Natural killer cell treated with Interleukin-12 subunit alpha and Interleukin-12 subunit beta and Interleukin-15 and Interleukin-18, amount 100 ng/mL, for 72 hours (primary cell): ENCODE measurements at regions not wholly inside any gene's neighbourhood (a gene's known extent, or its start where the extent isn't known, plus 50 kb on each side); places are given as distances from the start of the nearest gene placed in this dataset.

Source experiments
- ATAC-seq, 2 donors: fragments of 150-1000 bp; cut with Tn5 transposase in 1 of 2; sonication (Bioruptor Pico), chemical (Tn5 transposase) in 1 of 2; 2 replicates each; pipeline ENCODE4 v1.10.0; 2021
- DNase-seq: peaks from one replicate; pipeline ENCODE4 v3.0.0; 2022; ENCODE audit warnings: low spot score
- H3K27ac Mint-ChIP-seq, 2 donors: 1 replicate in 1 of 2; 2 replicates in 1 of 2; pipeline ENCODE4 v1.8.0; 2022; ENCODE audit warnings: mixed read lengths in 2 of 2, mild to moderate bottlenecking in 1 of 2, moderate library complexity in 1 of 2
- H3K27me3 Mint-ChIP-seq, 2 donors: 1 replicate in 1 of 2; 2 replicates in 1 of 2; pipeline ENCODE4 v1.8.0; 2022; ENCODE audit warnings: mixed read lengths in 2 of 2
- H3K36me3 Mint-ChIP-seq: one replicate; pipeline ENCODE4 v1.8.0; 2022; ENCODE audit warnings: mixed read lengths
- H3K4me1 Mint-ChIP-seq, 2 donors: 1 replicate in 1 of 2; 2 replicates in 1 of 2; pipeline ENCODE4 v1.8.0; 2022; ENCODE audit warnings: low read depth in 2 of 2, mixed read lengths in 2 of 2, mild to moderate bottlenecking in 1 of 2
- H3K4me3 Mint-ChIP-seq: one replicate; pipeline ENCODE4 v1.8.0; 2022; ENCODE audit warnings: mixed read lengths
- H3K9me3 Mint-ChIP-seq: 2 replicates; pipeline ENCODE4 v1.8.0; 2022; ENCODE audit warnings: mixed read lengths

GRCh38 chr4:180932370-180933001 lies 1310.7 kb upstream of the TENM3 start:
- Mint-ChIP-seq H3K9me3 (peaks cover 10% of the 10 kb centered on the region), H3K4me1 (no peaks in the 10 kb centered on the region), H3K4me3 (no peak overlapping the region), H3K27ac (no peak overlapping the region), H3K36me3 (peaks cover 6% of the 10 kb centered on the region), H3K27me3 (no peaks in the 10 kb centered on the region)
- DNase-seq (no peak), ATAC-seq (no peak)

- Mint-ChIP-seq H3K4me1 (no peaks in the 10 kb centered on the region), H3K4me3 (no peak overlapping the region), H3K27ac (no peak overlapping the region), H3K27me3 (no peaks in the 10 kb centered on the region), H3K36me3 (peaks cover 6% of the 10 kb centered on the region), H3K9me3 (peaks cover 10% of the 10 kb centered on the region)
- ATAC-seq (no peak), DNase-seq (no peak)
Observed at GRCh38 chr4:180937083-180937482, 1306.1 kb upstream of the TENM3 start.

DNA sequence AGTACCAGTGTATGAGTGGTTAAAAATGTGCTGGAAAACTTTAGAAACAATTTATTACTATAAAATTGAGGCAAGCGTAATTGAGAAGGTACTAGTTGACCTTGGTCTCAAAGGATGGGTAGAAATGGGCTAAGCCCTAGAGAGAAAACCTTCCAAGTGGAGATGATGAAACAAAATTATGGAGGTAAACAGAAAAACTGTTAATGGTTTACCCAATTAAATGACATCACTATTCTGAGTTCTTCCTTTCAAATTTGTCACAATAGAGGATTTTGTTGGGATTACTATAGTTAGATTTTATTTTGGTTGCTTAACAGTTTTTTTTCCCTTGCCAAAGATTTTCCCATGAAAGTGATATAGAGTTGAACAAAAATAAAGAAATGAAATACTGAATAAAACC lies 1302.5 kb upstream of the TENM3 start:
- no peak overlapping the region for H3K4me3 Mint-ChIP-seq
- peaks cover 11% of the 10 kb centered on the region for H3K9me3 Mint-ChIP-seq
- ATAC-seq, result no peak
- no peaks in the 10 kb centered on the region for H3K27me3 Mint-ChIP-seq
- no peaks in the 10 kb centered on the region for H3K4me1 Mint-ChIP-seq
- H3K27ac Mint-ChIP-seq, result no peak overlapping the region
- H3K36me3 Mint-ChIP-seq, result no peaks in the 10 kb centered on the region
- DNase-seq, result no peak

- no peak for ATAC-seq
- Mint-ChIP-seq H3K4me1 (no peaks in the 10 kb centered on the region), H3K27me3 (no peaks in the 10 kb centered on the region)
Observed at GRCh38 chr4:180942367-180942916, 1300.8 kb upstream of the TENM3 start.

GRCh38 chr4:180946188-180946587 lies 1297.0 kb upstream of the TENM3 start:
- DNase-seq, result no peak
- Mint-ChIP-seq H3K4me1 (no peaks in the 10 kb centered on the region), H3K27me3 (no peaks in the 10 kb centered on the region), H3K4me3 (no peak overlapping the region), H3K27ac (no peak overlapping the region), H3K9me3 (peaks cover 5% of the 10 kb centered on the region), H3K36me3 (peaks cover 5% of the 10 kb centered on the region)
- ATAC-seq, result no peak

More at GRCh38 chr4:180942367-180942916, 1300.8 kb upstream of the TENM3 start:
- H3K9me3 Mint-ChIP-seq, result peaks cover 5% of the 10 kb centered on the region
- H3K27ac Mint-ChIP-seq, result no peak overlapping the region
- H3K4me3 Mint-ChIP-seq, result no peak overlapping the region
- DNase-seq, result no peak
- H3K36me3 Mint-ChIP-seq, result peaks cover 5% of the 10 kb centered on the region

- H3K27me3 Mint-ChIP-seq, result no peaks in the 10 kb centered on the region
- H3K4me3 Mint-ChIP-seq, result no peak overlapping the region
- H3K36me3 Mint-ChIP-seq, result peaks cover 5% of the 10 kb centered on the region
Observed at GRCh38 chr4:180947425-180947824, 1295.8 kb upstream of the TENM3 start.

GRCh38 chr4:180949424-180950213 lies 1293.6 kb upstream of the TENM3 start:
- Mint-ChIP-seq H3K4me1 (no peaks in the 10 kb centered on the region), H3K27me3 (no peaks in the 10 kb centered on the region), H3K27ac (no peak overlapping the region), H3K4me3 (no peak overlapping the region), H3K9me3 (peaks cover 3% of the 10 kb centered on the region), H3K36me3 (peaks cover 5% of the 10 kb centered on the region)
- ATAC-seq, result no peak
- no peak for DNase-seq

More at GRCh38 chr4:180947425-180947824, 1295.8 kb upstream of the TENM3 start:
- Mint-ChIP-seq H3K4me1 (no peaks in the 10 kb centered on the region), H3K9me3 (peaks cover 4% of the 10 kb centered on the region), H3K27ac (no peak overlapping the region)
- ATAC-seq (no peak), DNase-seq (no peak)

GRCh38 chr4:180950377-180950776 lies 1292.8 kb upstream of the TENM3 start:
- Mint-ChIP-seq H3K27me3 (no peaks in the 10 kb centered on the region), H3K4me1 (no peaks in the 10 kb centered on the region), H3K4me3 (no peak overlapping the region), H3K27ac (no peak overlapping the region), H3K36me3 (peaks cover 5% of the 10 kb centered on the region), H3K9me3 (peaks cover 3% of the 10 kb centered on the region)
- no peak for DNase-seq
- ATAC-seq, result no peak

- DNase-seq (no peak), ATAC-seq (no peak)
- H3K27ac Mint-ChIP-seq, result no peak overlapping the region
- H3K4me1 Mint-ChIP-seq, result no peaks in the 10 kb centered on the region
- no peaks in the 10 kb centered on the region for H3K27me3 Mint-ChIP-seq
- no peak overlapping the region for H3K4me3 Mint-ChIP-seq
- peaks cover 3% of the 10 kb centered on the region for H3K9me3 Mint-ChIP-seq
- H3K36me3 Mint-ChIP-seq, result peaks cover 2% of the 10 kb centered on the region
Observed at GRCh38 chr4:180951312-180951711, 1291.9 kb upstream of the TENM3 start.

DNA sequence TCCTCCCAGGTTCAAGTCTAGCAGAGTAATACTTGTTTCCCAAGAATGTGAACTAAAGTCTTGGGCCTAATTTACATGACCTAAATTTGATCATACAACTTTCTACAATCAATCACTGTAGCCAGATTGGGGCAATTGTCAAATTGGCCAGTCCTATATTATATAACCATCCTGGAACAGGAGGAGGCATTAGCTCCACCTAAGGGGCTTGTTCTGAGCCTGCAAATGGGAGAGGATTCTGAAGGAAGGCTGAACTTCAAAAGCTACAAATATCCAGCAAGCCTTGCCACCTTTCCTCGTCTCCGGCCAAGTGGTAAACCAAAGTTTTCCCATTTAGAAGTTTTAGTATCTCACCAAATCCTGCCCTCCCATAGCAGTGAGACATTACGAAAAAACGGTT lies 1289.6 kb upstream of the TENM3 start:
- Mint-ChIP-seq H3K27me3 (no peaks in the 10 kb centered on the region), H3K4me1 (no peaks in the 10 kb centered on the region), H3K36me3 (no peaks in the 10 kb centered on the region), H3K27ac (no peak overlapping the region), H3K4me3 (no peak overlapping the region), H3K9me3 (peaks cover 3% of the 10 kb centered on the region)
- ATAC-seq (no peak), DNase-seq (no peak)

DNA sequence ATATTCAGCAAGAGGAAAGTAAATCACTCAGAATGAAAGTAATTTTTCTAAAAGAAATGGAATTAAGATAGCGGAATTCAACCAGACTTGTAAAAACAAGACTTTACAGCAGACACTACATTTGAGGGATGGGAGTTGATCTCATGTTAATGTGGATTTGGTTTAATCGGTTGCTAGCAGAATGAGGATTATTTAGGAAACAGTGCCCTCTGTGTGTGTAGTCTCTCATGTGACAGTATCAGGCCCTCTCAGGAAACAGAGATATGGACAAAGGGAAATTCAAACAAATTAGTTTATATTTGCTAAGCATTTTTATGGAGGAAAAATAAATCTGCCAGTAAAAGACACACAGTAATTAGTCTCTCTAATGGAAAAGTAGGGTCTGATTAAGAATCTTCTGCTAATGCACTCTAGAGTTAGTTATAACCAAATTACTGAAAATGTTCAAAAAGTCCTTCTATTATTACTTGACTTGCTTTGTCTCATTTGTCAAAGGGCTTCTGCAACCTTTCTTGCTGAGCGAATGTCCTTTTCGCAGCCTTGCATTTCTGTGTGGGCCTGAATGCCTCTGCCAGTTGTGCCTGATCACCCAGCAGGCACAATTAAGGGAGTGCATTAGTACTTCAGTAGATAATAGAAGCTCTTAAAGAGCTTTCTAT lies 1282.3 kb upstream of the TENM3 start:
- ATAC-seq, result no peak
- DNase-seq, result no peak
- H3K4me3 Mint-ChIP-seq, result no peak overlapping the region
- no peak overlapping the region for H3K27ac Mint-ChIP-seq
- H3K36me3 Mint-ChIP-seq, result no peaks in the 10 kb centered on the region
- H3K27me3 Mint-ChIP-seq, result no peaks in the 10 kb centered on the region
- no peaks in the 10 kb centered on the region for H3K4me1 Mint-ChIP-seq
- no peaks in the 10 kb centered on the region for H3K9me3 Mint-ChIP-seq

GRCh38 chr4:180962268-180962667 lies 1280.9 kb upstream of the TENM3 start:
- Mint-ChIP-seq H3K27me3 (no peaks in the 10 kb centered on the region), H3K27ac (no peak overlapping the region), H3K4me3 (no peak overlapping the region), H3K4me1 (no peaks in the 10 kb centered on the region), H3K9me3 (no peaks in the 10 kb centered on the region), H3K36me3 (no peaks in the 10 kb centered on the region)
- ATAC-seq (no peak), DNase-seq (no peak)

- no peak for DNase-seq
- Mint-ChIP-seq H3K36me3 (no peaks in the 10 kb centered on the region), H3K4me3 (no peak overlapping the region), H3K27me3 (no peaks in the 10 kb centered on the region), H3K9me3 (peaks cover 12% of the 10 kb centered on the region), H3K4me1 (no peaks in the 10 kb centered on the region), H3K27ac (no peak overlapping the region)
- ATAC-seq, result no peak
Observed at GRCh38 chr4:180966312-180966711, 1276.9 kb upstream of the TENM3 start.

- Mint-ChIP-seq H3K4me1 (no peaks in the 10 kb centered on the region), H3K9me3 (peaks cover 17% of the 10 kb centered on the region), H3K27me3 (no peaks in the 10 kb centered on the region), H3K27ac (no peak overlapping the region), H3K4me3 (no peak overlapping the region), H3K36me3 (no peaks in the 10 kb centered on the region)
- ATAC-seq, result no peak
- no peak for DNase-seq
Observed at GRCh38 chr4:180967936-180968335, 1275.3 kb upstream of the TENM3 start.
